Endothelial cell (in vitro differentiated cells): ENCODE measurements at regions not wholly inside any gene's neighbourhood (a gene's known extent, or its start where the extent isn't known, plus 50 kb on each side); places are given as distances from the start of the nearest gene placed in this dataset.

Experiments used
- DNase-seq: peaks from one replicate; pipeline ENCODE4 v3.0.0; 2021; ENCODE audit warnings: low spot score
- H3K27ac Mint-ChIP-seq: one replicate; pipeline ENCODE4 v1.8.0; 2021; ENCODE audit warnings: mixed read lengths, inconsistent platforms; ENCODE audit not compliant: unreplicated experiment
- H3K27me3 Mint-ChIP-seq: one replicate; pipeline ENCODE4 v1.8.0; 2021; ENCODE audit warnings: mild to moderate bottlenecking, moderate library complexity, mixed read lengths, inconsistent platforms; ENCODE audit not compliant: unreplicated experiment
- H3K36me3 Mint-ChIP-seq: one replicate; pipeline ENCODE4 v1.8.0; 2021; ENCODE audit warnings: mild to moderate bottlenecking, low read depth, mixed read lengths, inconsistent platforms; ENCODE audit not compliant: unreplicated experiment
- H3K4me1 Mint-ChIP-seq: one replicate; pipeline ENCODE4 v1.8.0; 2021; ENCODE audit warnings: mild to moderate bottlenecking, mixed read lengths, inconsistent platforms; ENCODE audit not compliant: unreplicated experiment
- H3K4me3 Mint-ChIP-seq: one replicate; pipeline ENCODE4 v1.8.0; 2021; ENCODE audit warnings: mild to moderate bottlenecking, mixed read lengths, inconsistent platforms; ENCODE audit not compliant: unreplicated experiment
- H3K9me3 Mint-ChIP-seq: one replicate; pipeline ENCODE4 v1.8.0; 2021; ENCODE audit warnings: mixed read lengths, inconsistent platforms; ENCODE audit not compliant: unreplicated experiment
- TF ChIP-seq, protein P1 (sequence below): fragments of 200-600 bp; sonication (generic); IDR thresholded peaks from one replicate; pipeline ENCODE4 v1.5.0; 2021; ENCODE audit warnings: antibody characterized with exemption; ENCODE audit not compliant: unreplicated experiment

DNA sequence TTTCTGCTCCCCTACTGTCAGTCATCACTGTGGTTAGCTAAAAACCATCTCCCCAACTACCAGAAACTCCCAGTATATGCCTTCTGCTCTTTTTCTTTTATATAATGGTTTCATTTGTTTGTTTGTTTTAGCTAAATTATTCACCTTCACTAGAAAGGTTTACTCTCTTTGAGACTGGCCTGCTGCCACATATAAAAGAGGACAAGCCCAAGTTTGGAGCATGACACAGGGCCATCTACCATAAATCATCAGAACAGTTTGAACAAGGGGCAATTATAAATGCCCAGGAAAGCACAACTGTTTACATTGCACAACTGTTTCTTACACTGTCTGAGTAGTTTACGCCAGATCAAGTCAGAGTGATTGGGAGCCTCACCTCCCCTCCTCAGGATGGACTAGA lies 471.0 kb upstream of the PIK3C3 start:
- no peaks in the 10 kb centered on the region for H3K4me1 Mint-ChIP-seq
- H3K27ac Mint-ChIP-seq: no peak overlapping the region
- H3K36me3 Mint-ChIP-seq: no peaks in the 10 kb centered on the region
- no peak overlapping the region for H3K4me3 Mint-ChIP-seq
- H3K9me3 Mint-ChIP-seq: no peaks in the 10 kb centered on the region
- DNase-seq: no peak
- TF ChIP-seq, protein P1, sequence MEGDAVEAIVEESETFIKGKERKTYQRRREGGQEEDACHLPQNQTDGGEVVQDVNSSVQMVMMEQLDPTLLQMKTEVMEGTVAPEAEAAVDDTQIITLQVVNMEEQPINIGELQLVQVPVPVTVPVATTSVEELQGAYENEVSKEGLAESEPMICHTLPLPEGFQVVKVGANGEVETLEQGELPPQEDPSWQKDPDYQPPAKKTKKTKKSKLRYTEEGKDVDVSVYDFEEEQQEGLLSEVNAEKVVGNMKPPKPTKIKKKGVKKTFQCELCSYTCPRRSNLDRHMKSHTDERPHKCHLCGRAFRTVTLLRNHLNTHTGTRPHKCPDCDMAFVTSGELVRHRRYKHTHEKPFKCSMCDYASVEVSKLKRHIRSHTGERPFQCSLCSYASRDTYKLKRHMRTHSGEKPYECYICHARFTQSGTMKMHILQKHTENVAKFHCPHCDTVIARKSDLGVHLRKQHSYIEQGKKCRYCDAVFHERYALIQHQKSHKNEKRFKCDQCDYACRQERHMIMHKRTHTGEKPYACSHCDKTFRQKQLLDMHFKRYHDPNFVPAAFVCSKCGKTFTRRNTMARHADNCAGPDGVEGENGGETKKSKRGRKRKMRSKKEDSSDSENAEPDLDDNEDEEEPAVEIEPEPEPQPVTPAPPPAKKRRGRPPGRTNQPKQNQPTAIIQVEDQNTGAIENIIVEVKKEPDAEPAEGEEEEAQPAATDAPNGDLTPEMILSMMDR: no peak
- no peaks in the 10 kb centered on the region for H3K27me3 Mint-ChIP-seq

GRCh38 chr18:41482501-41482900 lies 472.5 kb upstream of the PIK3C3 start:
- no peak overlapping the region for H3K27ac Mint-ChIP-seq
- H3K36me3 Mint-ChIP-seq: no peaks in the 10 kb centered on the region
- no peak overlapping the region for H3K4me3 Mint-ChIP-seq
- H3K27me3 Mint-ChIP-seq: no peaks in the 10 kb centered on the region
- H3K9me3 Mint-ChIP-seq: no peaks in the 10 kb centered on the region
- TF ChIP-seq, protein P1: no peak
- DNase-seq: no peak
- no peaks in the 10 kb centered on the region for H3K4me1 Mint-ChIP-seq

DNA sequence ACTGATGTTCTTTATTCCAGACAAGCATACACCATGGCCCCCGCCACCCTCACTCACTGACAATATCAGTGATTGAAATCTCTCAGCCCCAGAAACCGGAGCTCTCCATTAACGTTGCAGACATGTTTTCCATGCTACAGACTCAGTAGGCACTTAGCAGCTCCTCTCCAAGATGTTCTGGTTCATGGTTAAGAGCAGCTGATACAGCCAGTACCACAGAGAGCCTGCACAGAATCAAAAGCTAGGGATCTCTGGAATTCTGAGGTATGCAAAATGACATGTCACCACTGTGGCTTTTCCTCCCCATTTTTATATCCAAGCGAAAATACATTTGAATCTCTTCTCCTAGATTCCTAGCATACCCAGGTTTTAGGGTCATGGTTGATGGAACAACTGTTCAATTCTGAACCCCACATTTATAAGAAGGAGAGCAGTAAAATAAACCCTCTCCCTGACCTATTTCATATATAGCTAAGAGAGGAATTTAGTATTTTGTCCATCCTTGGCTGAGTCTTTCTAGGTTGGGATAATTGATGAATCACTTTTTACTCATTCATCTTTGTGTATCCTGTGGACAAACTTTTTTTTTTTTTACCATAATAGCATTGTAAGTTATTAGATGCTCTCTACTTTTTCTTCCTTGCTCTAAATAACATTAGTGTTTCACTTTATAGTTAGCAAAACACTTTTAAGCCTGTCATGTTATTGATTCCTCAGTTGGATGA lies 488.4 kb upstream of the PIK3C3 start:
- H3K27me3 Mint-ChIP-seq: peaks cover 3% of the 10 kb centered on the region
- DNase-seq: no peak
- no peak overlapping the region for H3K27ac Mint-ChIP-seq
- peaks cover 8% of the 10 kb centered on the region for H3K4me1 Mint-ChIP-seq
- H3K4me3 Mint-ChIP-seq: no peak overlapping the region
- H3K9me3 Mint-ChIP-seq: no peaks in the 10 kb centered on the region
- H3K36me3 Mint-ChIP-seq: no peaks in the 10 kb centered on the region
- TF ChIP-seq, protein P1: no peak

GRCh38 chr18:41465386-41465785 lies 489.6 kb upstream of the PIK3C3 start:
- Mint-ChIP-seq H3K4me1 (peaks cover 8% of the 10 kb centered on the region), H3K9me3 (no peaks in the 10 kb centered on the region), H3K36me3 (no peaks in the 10 kb centered on the region), H3K27me3 (peaks cover 3% of the 10 kb centered on the region), H3K27ac (no peak overlapping the region), H3K4me3 (no peak overlapping the region)
- DNase-seq: no peak
- TF ChIP-seq, protein P1: no peak

GRCh38 chr18:41464278-41464677 lies 490.8 kb upstream of the PIK3C3 start:
- no peaks in the 10 kb centered on the region for H3K36me3 Mint-ChIP-seq
- no peak for DNase-seq
- no peak overlapping the region for H3K27ac Mint-ChIP-seq

More at GRCh38 chr18:41464278-41464677, 490.8 kb upstream of the PIK3C3 start:
- TF ChIP-seq, protein P1: no peak
- no peaks in the 10 kb centered on the region for H3K9me3 Mint-ChIP-seq
- peaks cover 8% of the 10 kb centered on the region for H3K4me1 Mint-ChIP-seq
- H3K27me3 Mint-ChIP-seq: peaks cover 2% of the 10 kb centered on the region
- H3K4me3 Mint-ChIP-seq: no peak overlapping the region
